Stimulated activated CD4-positive, alpha-beta T cell treated with anti-CD3 and anti-CD28 coated beads, TNF-alpha, amount 100 ng/mL, for 24 hours (primary cell): ENCODE measurements at regions not wholly inside any gene's neighbourhood (a gene's known extent, or its start where the extent isn't known, plus 50 kb on each side); places are given as distances from the start of the nearest gene placed in this dataset.
"Not testable (repeated sequence)": the region's sequence is repeated elsewhere in the genome, so short reads cannot be mapped to it uniquely, and the experiment has no call there.

ENCODE experiments used
- DNase-seq, 3 experiments: peaks; one replicate each; pipeline ENCODE4 v3.0.0-alpha.2; 2020; ENCODE audit warnings: low read depth in 3 of 3

DNA sequence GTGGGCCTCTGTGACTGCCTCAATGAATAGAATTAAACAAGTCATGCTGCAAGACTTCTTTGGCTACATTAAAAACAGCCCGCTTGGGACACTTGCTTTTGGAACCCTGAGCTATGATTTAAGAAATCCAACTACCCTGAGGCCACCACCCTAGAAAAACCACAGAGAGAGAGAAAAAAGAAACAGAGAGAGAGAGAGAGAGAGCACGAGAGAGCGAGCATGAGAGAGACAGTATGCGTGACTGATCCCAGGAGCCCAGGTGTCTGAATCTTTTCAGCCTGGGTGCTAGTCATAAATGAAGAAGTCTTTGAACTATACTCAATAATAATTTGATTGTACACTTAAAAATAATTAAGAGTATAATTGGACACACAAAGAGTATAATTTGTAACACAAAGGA, 123.1 kb upstream of the FREM1 start:
- DNase-seq, result no peak

- DNase-seq, result no peak
Observed at GRCh38 chr9:15032860-15033259, 122.6 kb upstream of the FREM1 start.

GRCh38 chr9:15021146-15021545, 110.9 kb upstream of the FREM1 start:
- no peak for DNase-seq

DNA sequence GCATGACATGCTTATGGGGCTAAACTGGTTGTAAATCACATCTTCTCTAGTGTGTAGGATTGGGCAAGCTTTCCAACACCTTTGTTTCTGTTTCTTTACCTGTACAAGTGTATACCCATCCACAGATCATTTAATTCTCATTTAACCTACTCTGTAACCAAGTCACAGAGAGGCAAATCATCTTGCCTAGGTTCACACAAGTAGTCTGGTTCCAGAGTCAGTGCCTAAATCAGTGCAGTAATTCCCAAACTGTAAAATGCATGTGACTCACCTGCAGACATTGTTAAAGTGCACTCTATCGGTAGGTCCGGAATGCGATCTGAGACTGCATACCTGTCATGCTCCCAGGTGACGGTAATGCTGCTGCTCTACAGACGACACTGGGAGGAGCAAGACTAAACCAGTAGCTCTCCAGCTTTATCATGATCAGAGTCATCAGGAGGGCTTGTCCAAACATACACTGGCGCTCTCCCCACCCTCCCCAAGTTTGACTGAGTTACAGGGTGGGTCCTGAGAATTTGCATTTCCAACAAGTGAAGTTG, 107.9 kb upstream of the FREM1 start:
- DNase-seq, result no peak

DNA sequence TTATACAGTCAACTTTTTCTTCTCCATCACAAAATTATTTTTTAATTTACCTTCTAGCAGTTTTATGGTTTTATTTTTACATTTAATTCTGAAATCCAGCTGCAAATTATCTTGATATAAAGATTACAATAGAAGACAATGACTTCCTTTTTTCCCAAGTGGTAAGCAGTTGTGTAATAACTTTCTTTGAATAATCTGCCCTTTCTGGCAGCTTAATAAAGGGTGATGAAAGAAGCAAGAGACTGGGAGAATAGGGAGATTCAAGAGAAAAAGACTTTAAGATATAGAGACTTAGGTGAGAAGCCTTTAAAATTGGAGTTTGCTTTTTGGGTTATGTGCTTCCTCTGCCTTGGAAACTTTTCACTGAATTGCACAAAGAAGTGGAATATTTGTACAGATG, 100.4 kb upstream of the FREM1 start:
- no peak for DNase-seq

DNA sequence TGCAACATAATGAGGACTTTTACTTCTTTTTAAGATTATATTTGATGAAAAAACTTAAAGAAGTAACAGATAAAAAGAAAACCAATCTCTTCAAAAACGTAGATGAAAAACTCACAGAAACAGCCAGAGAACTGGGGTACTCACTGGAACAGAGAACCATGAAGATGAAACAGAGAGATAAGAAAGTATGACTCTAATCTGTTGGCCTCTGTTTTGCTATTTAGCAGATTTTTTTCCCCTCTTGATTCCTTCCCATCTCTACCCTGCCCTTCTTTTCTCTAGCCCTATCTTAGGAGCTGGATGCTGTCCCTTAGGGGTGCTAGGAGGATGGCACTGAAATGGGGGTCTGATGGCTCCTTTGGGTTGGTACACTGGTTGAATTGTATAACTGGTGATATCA, 97.5 kb upstream of the FREM1 start:
- DNase-seq, result no peak

DNA sequence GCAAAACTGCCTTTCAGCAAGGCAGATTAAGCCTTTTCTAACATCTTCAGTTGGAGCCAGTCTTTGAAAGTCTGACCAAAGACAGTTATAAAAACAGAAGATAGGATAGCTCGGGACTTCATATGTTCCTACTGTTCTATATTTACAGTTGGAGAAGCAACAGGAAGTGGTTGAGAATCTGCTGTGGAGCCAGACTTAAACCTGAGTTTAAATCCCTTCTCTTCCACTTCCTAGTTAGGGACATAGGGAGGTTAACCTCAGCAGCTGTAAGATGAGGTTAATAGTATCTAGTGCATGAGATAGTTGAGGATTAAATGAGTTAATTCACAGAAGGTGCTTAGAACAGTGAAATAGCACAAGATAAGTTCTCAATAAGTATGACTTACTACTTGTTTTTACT, 84.5 kb upstream of the FREM1 start:
- no peak for DNase-seq

DNA sequence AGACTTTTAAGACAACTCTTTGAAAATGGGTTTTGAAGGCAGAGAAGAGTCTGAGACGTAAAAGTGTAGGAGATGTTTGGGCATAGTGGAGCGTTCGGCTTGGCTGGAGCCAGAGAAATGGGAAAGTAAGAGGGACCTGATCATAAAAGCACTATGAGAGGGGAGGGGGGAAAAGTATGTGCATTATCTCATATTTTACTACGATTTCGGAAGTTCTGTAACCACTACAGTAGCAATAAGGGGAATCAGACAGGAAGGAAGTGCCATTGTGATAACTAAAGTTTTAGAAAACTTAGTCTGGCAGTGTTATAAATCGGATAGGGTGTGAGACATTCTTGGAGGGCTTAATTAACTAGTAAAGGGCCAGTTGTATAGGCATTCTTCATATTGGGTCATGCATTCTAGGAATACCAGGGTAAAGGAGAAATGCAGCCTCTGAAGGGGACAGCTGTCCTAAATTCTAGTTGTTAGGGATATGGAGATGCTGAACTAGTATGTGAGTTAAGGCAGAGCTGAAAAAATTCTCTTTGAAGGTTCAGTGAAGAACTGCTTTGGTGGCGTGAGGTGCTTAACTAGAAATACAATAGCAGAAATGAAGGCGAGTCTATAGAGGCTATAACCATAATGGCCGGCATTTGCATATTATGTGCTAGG, 83.8 kb upstream of the FREM1 start:
- DNase-seq, result no peak

DNA sequence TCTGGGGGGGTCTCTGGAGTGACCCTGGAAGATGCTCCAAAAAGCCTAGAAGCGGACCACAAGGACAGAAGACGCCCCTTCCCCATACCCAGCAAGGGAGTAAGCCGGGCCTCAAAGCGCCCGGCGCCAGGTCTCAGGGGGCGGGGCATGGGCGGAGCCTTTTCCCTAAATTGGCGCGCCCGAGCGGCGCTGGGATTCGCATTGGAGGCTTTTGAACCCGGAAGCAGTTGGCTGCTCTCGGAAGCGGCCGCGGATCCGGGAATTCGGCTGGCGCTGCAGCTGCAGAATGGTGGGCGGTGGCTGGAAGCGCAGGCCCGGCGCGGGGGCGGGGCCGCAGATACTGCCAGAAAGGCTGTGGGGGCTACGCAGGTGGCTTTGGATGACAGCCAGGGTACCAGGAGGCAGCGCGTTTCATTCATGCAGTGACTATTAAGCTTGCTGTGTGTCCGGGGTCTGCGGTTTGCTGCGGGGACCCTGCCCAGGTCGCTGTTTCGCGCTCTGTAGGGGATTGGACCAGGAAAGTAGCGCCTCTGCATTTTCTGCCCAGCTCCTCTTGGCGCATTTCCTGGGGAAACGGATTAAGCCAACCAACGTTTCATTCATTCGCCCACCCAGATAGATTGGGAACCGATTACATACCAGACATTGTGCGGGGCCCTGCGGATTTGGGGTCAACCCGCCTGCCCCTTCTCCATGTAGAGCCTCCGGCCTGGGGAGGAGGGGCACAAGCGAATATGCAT, 83.0 kb upstream of the FREM1 start:
- DNase-seq, result peak; percentile 20 to 71 (median 51)

DNA sequence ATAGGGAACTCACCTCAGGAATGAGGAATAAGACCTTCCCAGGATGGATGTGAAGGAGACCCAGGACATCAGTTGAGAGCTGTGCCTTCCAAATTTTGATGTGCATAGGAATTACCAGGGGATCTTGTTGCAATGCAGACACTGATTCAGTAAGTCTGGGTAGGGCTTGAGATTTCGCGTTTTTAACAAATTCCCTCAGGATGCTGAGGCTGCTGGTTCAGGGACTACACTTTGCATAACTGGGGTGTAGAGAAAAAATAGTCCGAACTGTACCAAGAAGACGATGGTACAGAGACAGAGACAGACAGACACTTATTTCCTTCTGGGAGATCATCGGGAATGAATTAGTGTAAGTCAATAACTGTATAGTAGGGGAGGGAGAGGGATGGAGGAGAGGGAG, 82.3 kb upstream of the FREM1 start:
- DNase-seq, result no peak

GRCh38 chr9:14992081-14992480, 81.9 kb upstream of the FREM1 start:
- DNase-seq, result no peak

- not testable (repeated sequence) for DNase-seq
Observed at GRCh38 chr9:14990647-14991046, 80.4 kb upstream of the FREM1 start.

DNA sequence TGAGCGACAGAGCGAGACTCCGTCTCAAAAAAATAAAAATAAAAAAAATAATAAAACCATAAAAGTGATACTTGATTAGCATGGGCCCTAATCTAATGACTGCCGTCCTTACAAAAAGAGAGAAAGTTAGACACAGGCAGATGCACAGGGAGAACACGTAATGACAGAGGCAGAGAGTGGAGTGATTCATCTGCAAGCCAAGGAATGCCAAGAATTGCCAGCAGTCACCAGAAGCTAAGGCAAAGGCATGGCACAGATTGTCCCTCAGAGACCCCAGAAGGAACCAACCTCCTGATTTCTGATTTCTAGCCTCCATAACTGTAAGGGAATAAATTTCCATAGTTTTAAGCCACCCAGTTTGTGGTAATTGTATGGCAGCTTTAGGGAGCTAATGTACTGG, 79.6 kb upstream of the FREM1 start:
- DNase-seq, result no peak

DNA sequence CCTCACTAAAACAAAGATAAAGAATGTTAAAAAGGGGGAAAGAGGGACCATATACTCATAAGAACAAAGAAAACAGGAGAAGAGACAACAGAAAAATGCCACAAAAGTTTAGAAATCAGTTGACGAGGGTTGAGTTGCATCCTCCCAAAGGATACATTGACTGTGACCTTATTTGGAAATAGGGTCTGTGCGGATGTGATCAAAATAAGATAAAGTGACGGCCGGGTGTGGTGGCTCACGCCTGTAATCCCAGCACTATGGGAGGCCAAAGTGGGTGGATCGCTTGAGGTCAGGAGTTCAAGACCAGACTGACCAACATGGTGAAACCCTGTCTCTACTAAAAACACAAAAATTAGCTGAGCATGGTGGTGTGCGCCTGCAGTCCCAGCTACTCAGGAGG, 79.1 kb upstream of the FREM1 start:
- DNase-seq, result not testable (repeated sequence)

DNA sequence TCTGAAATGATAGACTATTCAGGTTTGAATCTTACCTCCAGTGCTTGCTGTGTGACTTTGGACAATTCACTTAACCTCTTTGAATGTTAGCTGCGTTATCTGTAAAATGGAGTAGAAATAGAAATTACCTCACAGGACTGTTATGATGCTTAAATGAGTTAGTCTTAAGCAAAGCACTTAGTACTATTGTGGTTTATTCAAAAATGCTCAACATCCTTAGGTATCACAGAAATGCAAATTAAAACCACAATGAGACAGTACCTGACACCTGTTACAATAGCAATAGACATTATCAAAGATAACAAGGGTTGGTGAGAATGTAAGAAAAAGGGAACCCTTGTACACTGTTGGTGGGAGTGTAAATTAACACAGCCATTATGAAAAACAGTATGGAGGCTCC, 77.6 kb upstream of the FREM1 start:
- DNase-seq, result no peak

- no peak for DNase-seq
Observed at GRCh38 chr9:14985419-14985818, 75.2 kb upstream of the FREM1 start.

GRCh38 chr9:14983599-14983998, 73.4 kb upstream of the FREM1 start:
- DNase-seq, result no peak

- no peak for DNase-seq
Observed at GRCh38 chr9:14981291-14981950, 71.2 kb upstream of the FREM1 start.

- no peak for DNase-seq
Observed at GRCh38 chr9:14978022-14979000, 68.1 kb upstream of the FREM1 start.

GRCh38 chr9:14967450-14968321, 57.5 kb upstream of the FREM1 start:
- DNase-seq, result no peak
